Suprapubic skin (tissue), 4 donors: ENCODE measurements at regions not wholly inside any gene's neighbourhood (a gene's known extent, or its start where the extent isn't known, plus 50 kb on each side); places are given as distances from the start of the nearest gene placed in this dataset.

Experiments used
- EP300 ChIP-seq: sonication (generic); formaldehyde crosslinking; IDR thresholded peaks from one replicate; pipeline ENCODE4 v1.6.1; 2017; ENCODE audit warnings: antibody characterized with exemption
- POLR2A ChIP-seq, 2 donors: fragments of 450-650 bp; IDR thresholded peaks; one replicate each; pipeline ENCODE4 v1.6.1; 2017; ENCODE audit warnings: antibody characterized with exemption in 2 of 2, mild to moderate bottlenecking in 2 of 2, moderate library complexity in 2 of 2
- POLR2AphosphoS5 ChIP-seq, 3 donors: sonication (generic); formaldehyde crosslinking; IDR thresholded peaks; one replicate each; pipeline ENCODE4 v1.6.1; 2017; ENCODE audit warnings: antibody characterized with exemption in 3 of 3
- TF ChIP-seq, protein P1 (sequence below), 2 donors: fragments of 200-600 bp in 1 of 2; fragments of 450-650 bp in 1 of 2; sonication (generic) in 1 of 2; IDR thresholded peaks; one replicate each; pipeline ENCODE4 v1.5.1; 2016 to 2019; ENCODE audit warnings: antibody characterized with exemption in 2 of 2, mild to moderate bottlenecking in 1 of 2, moderate library complexity in 1 of 2

- no peak for TF ChIP-seq POLR2AphosphoS5 (IDR thresholded peaks at IDR 0.05)
- TF ChIP-seq, protein P1, sequence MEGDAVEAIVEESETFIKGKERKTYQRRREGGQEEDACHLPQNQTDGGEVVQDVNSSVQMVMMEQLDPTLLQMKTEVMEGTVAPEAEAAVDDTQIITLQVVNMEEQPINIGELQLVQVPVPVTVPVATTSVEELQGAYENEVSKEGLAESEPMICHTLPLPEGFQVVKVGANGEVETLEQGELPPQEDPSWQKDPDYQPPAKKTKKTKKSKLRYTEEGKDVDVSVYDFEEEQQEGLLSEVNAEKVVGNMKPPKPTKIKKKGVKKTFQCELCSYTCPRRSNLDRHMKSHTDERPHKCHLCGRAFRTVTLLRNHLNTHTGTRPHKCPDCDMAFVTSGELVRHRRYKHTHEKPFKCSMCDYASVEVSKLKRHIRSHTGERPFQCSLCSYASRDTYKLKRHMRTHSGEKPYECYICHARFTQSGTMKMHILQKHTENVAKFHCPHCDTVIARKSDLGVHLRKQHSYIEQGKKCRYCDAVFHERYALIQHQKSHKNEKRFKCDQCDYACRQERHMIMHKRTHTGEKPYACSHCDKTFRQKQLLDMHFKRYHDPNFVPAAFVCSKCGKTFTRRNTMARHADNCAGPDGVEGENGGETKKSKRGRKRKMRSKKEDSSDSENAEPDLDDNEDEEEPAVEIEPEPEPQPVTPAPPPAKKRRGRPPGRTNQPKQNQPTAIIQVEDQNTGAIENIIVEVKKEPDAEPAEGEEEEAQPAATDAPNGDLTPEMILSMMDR (IDR thresholded peaks at IDR 0.05) = no peak
- TF ChIP-seq EP300 = no peak
- TF ChIP-seq POLR2A (IDR thresholded peaks at IDR 0.05) = no peak
Measured at GRCh38 chr3:73759297-73759711, 134.6 kb upstream of the PDZRN3 start.
